Activated CD8-positive, alpha-beta T cell treated with anti-CD3 and anti-CD28 coated beads for 36 hours (primary cell): ENCODE measurements at regions not wholly inside any gene's neighbourhood (a gene's known extent, or its start where the extent isn't known, plus 50 kb on each side); places are given as distances from the start of the nearest gene placed in this dataset.
"Not testable (repeated sequence)": the region's sequence is repeated elsewhere in the genome, so short reads cannot be mapped to it uniquely, and the experiment has no call there.

Experiments used
- ATAC-seq: fragments of 200-7000 bp; cut with Tn5 transposase; one replicate; pipeline ENCODE4 v1.10.0; 2021; ENCODE audit warnings: mild to moderate bottlenecking, moderate library complexity
- CTCF ChIA-PET: fragments of 350-600 bp; sonication (Branson Sonifier 250); formaldehyde crosslinking; loops from one replicate; lab custom pipeline; 2021; ENCODE audit warnings: antibody characterized with exemption; lab: Charles Lee
- POLR2A ChIA-PET: fragments of 350-600 bp; sonication (Branson Sonifier 250); formaldehyde crosslinking; loops from one replicate; lab custom pipeline; 2021; ENCODE audit warnings: antibody characterized with exemption; lab: Charles Lee
- DNase-seq: peaks from one replicate; pipeline ENCODE4 v3.0.0-alpha.2; 2020
- H3K27ac Mint-ChIP-seq: one replicate; pipeline ENCODE4 v1.8.0; 2021; ENCODE audit warnings: mild to moderate bottlenecking, mixed read lengths
- H3K27me3 Mint-ChIP-seq: one replicate; pipeline ENCODE4 v1.8.0; 2021; ENCODE audit warnings: mixed read lengths
- H3K36me3 Mint-ChIP-seq: one replicate; pipeline ENCODE4 v1.8.0; 2021; ENCODE audit warnings: low read depth, mixed read lengths
- H3K4me1 Mint-ChIP-seq: one replicate; pipeline ENCODE4 v1.8.0; 2021; ENCODE audit warnings: low read depth, mixed read lengths
- H3K4me3 Mint-ChIP-seq: one replicate; pipeline ENCODE4 v1.8.0; 2021; ENCODE audit warnings: mild to moderate bottlenecking, moderate library complexity, mixed read lengths
- H3K9me3 Mint-ChIP-seq: one replicate; pipeline ENCODE4 v1.8.0; 2021; ENCODE audit warnings: mixed read lengths
- CTCF ChIP-seq: fragments of 200-600 bp; IDR thresholded peaks from one replicate; pipeline ENCODE4 v1.8.0; 2022; ENCODE audit warnings: antibody characterized with exemption, mild to moderate bottlenecking
- intact Hi-C: fragments of 100-400 bp; cut with micrococcal nuclease; formaldehyde crosslinking; loops from one replicate; pipeline ENCODE4 v1.10.0; 2022

- ChIA-PET POLR2A (no interaction called here), CTCF (no interaction called here)
- Mint-ChIP-seq H3K27me3 (no peaks in the 10 kb centered on the region), H3K36me3 (no peaks in the 10 kb centered on the region), H3K4me3 (no peak overlapping the region), H3K27ac (no peak overlapping the region), H3K4me1 (no peaks in the 10 kb centered on the region), H3K9me3 (no peaks in the 10 kb centered on the region)
- intact Hi-C loops, result no loop called here
- ATAC-seq (no peak), DNase-seq (no peak)
- TF ChIP-seq CTCF, result no peak
Measured at GRCh38 chr1:245067257-245067656, 87.5 kb upstream of the KIF26B start.

GRCh38 chr1:245062741-245063305, 92.0 kb upstream of the KIF26B start:
- Mint-ChIP-seq H3K27ac (no peak overlapping the region), H3K27me3 (no peaks in the 10 kb centered on the region), H3K4me1 (no peaks in the 10 kb centered on the region), H3K4me3 (no peak overlapping the region), H3K9me3 (no peaks in the 10 kb centered on the region), H3K36me3 (no peaks in the 10 kb centered on the region)
- ATAC-seq, result no peak
- no peak for TF ChIP-seq CTCF
- intact Hi-C loops, result no loop called here
- ChIA-PET CTCF (interaction anchor here (1.2 kb wide), 1 partner anchor 20 kb away, joined by 4 read pairs; no protein-coding TSS in a partner anchor), POLR2A (no interaction called here)
- no peak for DNase-seq

GRCh38 chr1:245061808-245062207, 93.0 kb upstream of the KIF26B start:
- H3K9me3 Mint-ChIP-seq, POLR2A ChIA-PET, H3K27ac Mint-ChIP-seq, H3K4me3 Mint-ChIP-seq, H3K27me3 Mint-ChIP-seq, H3K36me3 Mint-ChIP-seq, H3K4me1 Mint-ChIP-seq, intact Hi-C loops, DNase-seq, ATAC-seq: not testable (repeated sequence)
- CTCF ChIA-PET, result interaction anchor here (1.2 kb wide), 1 partner anchor 19 kb away, joined by 4 read pairs; no protein-coding TSS in a partner anchor

GRCh38 chr1:245060684-245061374, 94.0 kb upstream of the KIF26B start:
- H3K9me3 Mint-ChIP-seq, result no peaks in the 10 kb centered on the region
- DNase-seq, result no peak
- POLR2A ChIA-PET, result no interaction called here
- H3K4me1 Mint-ChIP-seq, result no peaks in the 10 kb centered on the region
- intact Hi-C loops, result no loop called here
- no peak for ATAC-seq
- no peaks in the 10 kb centered on the region for H3K27me3 Mint-ChIP-seq
- no peak overlapping the region for H3K27ac Mint-ChIP-seq
- H3K4me3 Mint-ChIP-seq, result no peak overlapping the region
- TF ChIP-seq CTCF, result no peak
- no peaks in the 10 kb centered on the region for H3K36me3 Mint-ChIP-seq
- CTCF ChIA-PET, result interaction anchor here (1.2 kb wide), 1 partner anchor 9 kb away, joined by 4 read pairs; no protein-coding TSS in a partner anchor

GRCh38 chr1:245059806-245060424, 94.9 kb upstream of the KIF26B start:
- no peaks in the 10 kb centered on the region for H3K27me3 Mint-ChIP-seq

More at GRCh38 chr1:245059806-245060424, 94.9 kb upstream of the KIF26B start:
- no peak overlapping the region for H3K27ac Mint-ChIP-seq
- TF ChIP-seq CTCF, result no peak
- H3K4me3 Mint-ChIP-seq, result no peak overlapping the region
- CTCF ChIA-PET, result interaction anchor here (1.2 kb wide), 1 partner anchor 9 kb away, joined by 4 read pairs; no protein-coding TSS in a partner anchor
- intact Hi-C loops, result no loop called here
- DNase-seq (no peak), ATAC-seq (no peak)
- H3K4me1 Mint-ChIP-seq, result no peaks in the 10 kb centered on the region
- H3K9me3 Mint-ChIP-seq, result no peaks in the 10 kb centered on the region
- POLR2A ChIA-PET, result no interaction called here
- no peaks in the 10 kb centered on the region for H3K36me3 Mint-ChIP-seq
